Stomach (tissue), 8 donors: ENCODE measurements at regions not wholly inside any gene's neighbourhood (a gene's known extent, or its start where the extent isn't known, plus 50 kb on each side); places are given as distances from the start of the nearest gene placed in this dataset.

ENCODE experiments used
- DNase-seq, 2 donors: peaks; one replicate each; pipeline versions ENCODE4 v3.0.0 to v3.0.0-alpha.2; 2013 to 2019
- H3K27ac ChIP-seq, 5 donors: fragments of 200-600 bp in 4 of 5; sonication (generic) in 4 of 5; one replicate each; pipeline ENCODE4 v1.5.1; 2013 to 2019; ENCODE audit warnings: mild to moderate bottlenecking in 1 of 5, moderate library complexity in 1 of 5
- H3K27me3 ChIP-seq, 3 donors: fragments of 200-600 bp; sonication (generic); one replicate each; pipeline ENCODE4 v1.5.1; 2017 to 2019; ENCODE audit warnings: mixed run types in 1 of 3
- H3K36me3 ChIP-seq, 4 donors: fragments of 200-600 bp; sonication (generic); 1 replicate in 3 of 4; 2 replicates in 1 of 4; pipeline ENCODE4 v1.5.1; 2016 to 2019
- H3K4me1 ChIP-seq, 4 donors: fragments of 200-600 bp; sonication (generic); one replicate each; pipeline ENCODE4 v1.5.1; 2016 to 2019
- H3K4me3 ChIP-seq, 4 donors: fragments of 200-600 bp; sonication (generic) in 3 of 4; one replicate each; pipeline ENCODE4 v1.5.1; 2016 to 2019; ENCODE audit warnings: mild to moderate bottlenecking in 1 of 4
- H3K9me3 ChIP-seq, 4 donors: fragments of 200-600 bp; sonication (generic); one replicate each; pipeline ENCODE4 v1.5.1; 2016 to 2019
- CTCF ChIP-seq, 7 experiments: fragments of 450-650 bp in 4 of 7; fragments of 200-600 bp in 3 of 7; sonication (generic) in 3 of 7; IDR thresholded peaks; one replicate each; pipeline ENCODE4 v1.5.1; 2016 to 2019; ENCODE audit warnings: antibody characterized with exemption in 7 of 7, control low read depth in 2 of 7, mild to moderate bottlenecking in 1 of 7
- EP300 ChIP-seq: sonication (generic); formaldehyde crosslinking; IDR thresholded peaks from one replicate; pipeline ENCODE4 v1.6.1; 2017; ENCODE audit warnings: antibody characterized with exemption
- POLR2A ChIP-seq, 4 donors: fragments of 450-650 bp; IDR thresholded peaks; one replicate each; pipeline ENCODE4 v1.6.1; 2016; ENCODE audit warnings: antibody characterized with exemption in 4 of 4, control low read depth in 2 of 4, mild to moderate bottlenecking in 1 of 4, moderate library complexity in 1 of 4
- POLR2AphosphoS5 ChIP-seq, 3 donors: sonication (generic); formaldehyde crosslinking; IDR thresholded peaks; one replicate each; pipeline ENCODE4 v1.6.1; 2016; ENCODE audit warnings: antibody characterized with exemption in 3 of 3
- WGBS, 5 donors: extraction: QIAGEN DNeasy Blood & Tissue Kit in 3 of 5; methylation state at CpG; one replicate each; pipeline versions ENCODE4 v1.1.5 to v1.1.7; 2013 to 2018; 5-methylcytosine and 5-hydroxymethylcytosine counted together
- intact Hi-C: fragments of 100-400 bp; cut with DNase I; formaldehyde crosslinking; loops from one replicate; pipeline ENCODE4 v1.15.1; 2023; ENCODE audit warnings: low total_unique reads
- donor health status: healthy with polysubstance abuse.
- donor health status: Bipolar disorder and iron deficiency.
- donor health status: healthy.

- intact Hi-C loops: no loop called here
- H3K9me3 ChIP-seq: no peaks in the 10 kb centered on the region
- TF ChIP-seq POLR2A (IDR thresholded peaks at IDR 0.05) (no peak), CTCF (IDR thresholded peaks at IDR 0.05) (no peak), EP300 (no peak), POLR2AphosphoS5 (IDR thresholded peaks at IDR 0.05) (no peak)
- WGBS, 5 donors: 87 to 95% (median 92%) methylated on average over 2 of the region's 2 CpGs
- no peak overlapping the region for H3K27ac ChIP-seq
- no peak for DNase-seq
- H3K4me3 ChIP-seq: no peak overlapping the region
- no peaks in the 10 kb centered on the region for H3K36me3 ChIP-seq
- no peaks in the 10 kb centered on the region for H3K4me1 ChIP-seq
- H3K27me3 ChIP-seq: peaks cover 0 to 5% (median 0%) of the 10 kb centered on the region in 3 donors
These were observed 199.5 kb downstream of the TLE3 start for GRCh38 chr15:69898243-69898642.

GRCh38 chr15:69902414-69903062 is 195.2 kb downstream of the TLE3 start:
- H3K27ac ChIP-seq: no peak overlapping the region
- H3K4me3 ChIP-seq: no peak overlapping the region
- peaks cover 0 to 5% (median 0%) of the 10 kb centered on the region in 3 donors for H3K27me3 ChIP-seq
- no peak for TF ChIP-seq EP300
- TF ChIP-seq POLR2A (IDR thresholded peaks at IDR 0.05): no peak
- TF ChIP-seq CTCF (IDR thresholded peaks at IDR 0.05): no peak
- no peak for TF ChIP-seq POLR2AphosphoS5 (IDR thresholded peaks at IDR 0.05)
- no peak for DNase-seq
- H3K4me1 ChIP-seq: no peaks in the 10 kb centered on the region
- 76 to 85% (median 82%) methylated on average over 7 of the region's 7 CpGs for WGBS, 5 donors
- no peaks in the 10 kb centered on the region for H3K36me3 ChIP-seq
- no peaks in the 10 kb centered on the region for H3K9me3 ChIP-seq
- intact Hi-C loops: no loop called here

GRCh38 chr15:69903470-69904469 is 193.9 kb downstream of the TLE3 start:
- intact Hi-C loops: no loop called here
- TF ChIP-seq CTCF (IDR thresholded peaks at IDR 0.05) (no peak), EP300 (no peak), POLR2AphosphoS5 (IDR thresholded peaks at IDR 0.05) (no peak), POLR2A (IDR thresholded peaks at IDR 0.05) (no peak)
- Histone ChIP-seq H3K4me1 (no peaks in the 10 kb centered on the region), H3K27me3 (peaks cover 0 to 5% (median 0%) of the 10 kb centered on the region in 3 donors), H3K9me3 (no peaks in the 10 kb centered on the region), H3K27ac (no peak overlapping the region), H3K4me3 (no peak overlapping the region), H3K36me3 (no peaks in the 10 kb centered on the region)
- 63 to 68% (median 67%) methylated on average over 11 of the region's 11 CpGs for WGBS, 5 donors
- DNase-seq: peak in 1 of 2 donors; percentile 41

GRCh38 chr15:69906256-69907185 is 191.2 kb downstream of the TLE3 start:
- intact Hi-C loops: no loop called here
- WGBS, 5 donors: 72 to 81% (median 77%) methylated on average over 11 of the region's 11 CpGs
- TF ChIP-seq POLR2A (IDR thresholded peaks at IDR 0.05) (no peak), POLR2AphosphoS5 (IDR thresholded peaks at IDR 0.05) (no peak), CTCF (IDR thresholded peaks at IDR 0.05) (no peak), EP300 (no peak)
- Histone ChIP-seq H3K36me3 (no peaks in the 10 kb centered on the region), H3K4me3 (no peak overlapping the region), H3K27me3 (peaks cover 0 to under 1% (median 0%) of the 10 kb centered on the region in 3 donors), H3K27ac (no peak overlapping the region), H3K4me1 (no peaks in the 10 kb centered on the region), H3K9me3 (no peaks in the 10 kb centered on the region)
- no peak for DNase-seq
